K562 (cell line): ENCODE measurements at regions not wholly inside any gene's neighbourhood (a gene's known extent, or its start where the extent isn't known, plus 50 kb on each side); places are given as distances from the start of the nearest gene placed in this dataset.

Experiments
- ATAC-seq: fragments of 200-7000 bp; cut with Tn5 transposase; 3 replicates; pipeline ENCODE4 v1.9.1; 2020; ENCODE audit warnings: moderate library complexity
- BruUV-seq: library from RNA; stranded (reverse); fragments of 400-500 nt; replicated peaks from 2 replicates; lab custom pipeline; 2021; lab: Mats Ljungman, UMichigan
- CTCF ChIA-PET: fragments of 300-600 bp; formaldehyde crosslinking; extraction: SDS; loops from one replicate; lab custom pipeline; 2021; ENCODE audit warnings: low intra/inter-chr PET ratio; lab: Yijun Ruan, JAX
- POLR2A ChIA-PET: fragments of 300-600, 350-650 bp; sonication (Branson Sonifier 250); formaldehyde crosslinking; extraction: SDS; loops from one replicate; lab custom pipeline; 2021; ENCODE audit warnings: antibody characterized with exemption, inconsistent platforms; lab: Yijun Ruan, JAX
- DNase-seq, 4 experiments: peaks; one replicate each; pipeline versions ENCODE4 v3.0.0 to v3.0.0-alpha.2; 2011 to 2018; ENCODE audit warnings: low spot score in 3 of 4, mixed read lengths in 3 of 4; ENCODE audit errors: extremely low read depth in 1 of 4
- FAIRE-seq: peaks from 2 replicates; lab custom pipeline; 2011; peaks lifted over from hg19 to GRCh38; lab: Jason Lieb, UNC
- H2AFZ ChIP-seq: 2 replicates; pipeline ENCODE4 v1.6.0; 2011; ENCODE audit warnings: low read depth, low read length, control low read depth, inconsistent platforms
- H3K27ac ChIP-seq: fragments of 200-600 bp; 3 replicates; pipeline ENCODE4 v1.8.0; 2011; ENCODE audit warnings: low read depth, mild to moderate bottlenecking, control low read depth, inconsistent platforms, low read length, moderate library complexity, mixed read lengths; ENCODE audit errors: extremely low read depth
- H3K27me3 ChIP-seq, 2 experiments: fragments of 300-600 bp in 1 of 2; 2 replicates in 1 of 2; 3 replicates in 1 of 2; pipeline versions ENCODE4 v1.6.0 to v1.8.0; 2011; ENCODE audit warnings: inconsistent platforms in 2 of 2, low read length in 2 of 2, mild to moderate bottlenecking in 1 of 2, mixed read lengths in 1 of 2, moderate library complexity in 1 of 2; ENCODE audit not compliant: control insufficient read depth in 2 of 2, insufficient read depth in 2 of 2
- H3K36me3 ChIP-seq: fragments of 300-600 bp; 3 replicates; pipeline ENCODE4 v1.8.0; 2011; ENCODE audit warnings: mild to moderate bottlenecking, low read length, inconsistent platforms; ENCODE audit not compliant: control insufficient read depth, insufficient read depth
- H3K4me1 ChIP-seq, 2 experiments: fragments of 200-600 bp in 1 of 2; replicated peaks in 1 of 2; 2 replicates in 1 of 2; 3 replicates in 1 of 2; pipeline versions ENCODE4 v1.5.1 to v1.8.0; 2011; ENCODE audit warnings: inconsistent platforms in 2 of 2, low read length in 2 of 2, mild to moderate bottlenecking in 1 of 2, mixed read lengths in 1 of 2, moderate library complexity in 1 of 2; ENCODE audit not compliant: control insufficient read depth in 2 of 2, insufficient read depth in 2 of 2
- H3K4me2 ChIP-seq: 2 replicates; pipeline ENCODE4 v1.6.1; 2011; ENCODE audit warnings: low read length, control low read depth, inconsistent platforms, mixed read lengths; ENCODE audit not compliant: insufficient read depth
- H3K4me3 ChIP-seq: fragments of 200-600 bp; sonication (generic), shearing (Covaris generic); 2 replicates; pipeline ENCODE4 v1.5.1; 2016; ENCODE audit warnings: control low read depth, inconsistent platforms
- H3K79me2 ChIP-seq: fragments of 200-600 bp; 3 replicates; pipeline ENCODE4 v1.8.0; 2011; ENCODE audit warnings: low read length, inconsistent platforms; ENCODE audit not compliant: control insufficient read depth, insufficient read depth
- H3K9ac ChIP-seq, 2 experiments: 2 replicates each; pipeline versions ENCODE4 v1.6.0 to v1.6.1; 2011; ENCODE audit warnings: low read depth in 2 of 2, low read length in 2 of 2, control low read depth in 1 of 2, inconsistent platforms in 1 of 2, mild to moderate bottlenecking in 1 of 2, mixed read lengths in 1 of 2; ENCODE audit not compliant: insufficient read depth in 1 of 2
- H3K9me1 ChIP-seq: one replicate; pipeline ENCODE4 v1.6.0; 2011; ENCODE audit warnings: inconsistent platforms, mild to moderate bottlenecking, low read length, moderate library complexity; ENCODE audit not compliant: control insufficient read depth, insufficient read depth
- H3K9me3 ChIP-seq: replicated peaks from 2 replicates; pipeline ENCODE4 v1.5.1; 2011; ENCODE audit warnings: low read depth, low read length, inconsistent platforms; ENCODE audit not compliant: control insufficient read depth, insufficient read depth
- H4K20me1 ChIP-seq: replicated peaks from 2 replicates; pipeline ENCODE4 v1.6.1; 2011; ENCODE audit warnings: low read length, inconsistent platforms, mixed read lengths; ENCODE audit not compliant: control insufficient read depth, insufficient read depth
- ELK3 ChIP-seq: fragments of 450-650 bp; formaldehyde crosslinking; IDR thresholded peaks from 2 replicates; pipeline ENCODE4 v1.4.0; 2020; ENCODE audit warnings: mild to moderate bottlenecking
- FOS ChIP-seq: IDR thresholded peaks from 3 replicates; pipeline ENCODE4 v1.6.1; 2011; ENCODE audit not compliant: insufficient read length; ENCODE audit errors: extremely low read depth
- HLTF ChIP-seq: fragments of 450-650 bp; IDR thresholded peaks from 2 replicates; pipeline ENCODE4 v1.6.1; 2016
- HNRNPK ChIP-seq: fragments of 200-400 bp; formaldehyde crosslinking; IDR thresholded peaks from one replicate; pipeline ENCODE4 v1.6.1; 2018; ENCODE audit warnings: mild to moderate bottlenecking, low read depth, low read length; ENCODE audit not compliant: poor library complexity, severe bottlenecking
- KLF13 ChIP-seq: fragments of 450-650 bp; IDR thresholded peaks from 2 replicates; pipeline ENCODE4 v1.6.1; 2016; ENCODE audit warnings: missing genetic modification characterization, low read depth, mild to moderate bottlenecking, missing compliant biosample characterization, moderate library complexity, borderline replicate concordance
- MNT ChIP-seq, 2 experiments: fragments of 450-650 bp; conservative IDR thresholded peaks; 2 replicates each; pipeline ENCODE4 v1.6.1; 2017; ENCODE audit warnings: mild to moderate bottlenecking in 2 of 2, moderate library complexity in 2 of 2
- SMAD1 ChIP-seq: fragments of 150-350 bp; IDR thresholded peaks from 2 replicates; pipeline ENCODE4 v1.6.1; 2014; ENCODE audit warnings: low read length, low read depth; ENCODE audit not compliant: partially characterized antibody
- ZEB2 ChIP-seq: fragments of 450-650 bp; IDR thresholded peaks from 2 replicates; pipeline ENCODE4 v1.6.1; 2016
- ZHX1 ChIP-seq: fragments of 150-350 bp; conservative IDR thresholded peaks from 2 replicates; pipeline ENCODE4 v1.6.1; 2014; ENCODE audit warnings: low read length
- ZNF280B ChIP-seq: fragments of 250-450 bp; sonication (Bioruptor Pico); IDR thresholded peaks from 2 replicates; pipeline ENCODE4 v1.5.1; 2021; ENCODE audit warnings: mild to moderate bottlenecking
- ZNF398 ChIP-seq: fragments of 250-450 bp; sonication (Bioruptor Pico); IDR thresholded peaks from 2 replicates; pipeline ENCODE4 v1.8.0; 2021; ENCODE audit warnings: moderate library complexity, mild to moderate bottlenecking, inconsistent platforms
- WGBS: fragments of 100-300 bp; shearing (Covaris generic); methylation state at CpG from one replicate; pipeline ENCODE4 v1.1.6; 2016; ENCODE audit warnings: low coverage, mixed read lengths; ENCODE audit not compliant: insufficient coverage; ENCODE audit errors: missing lambda C conversion rate; 5-methylcytosine and 5-hydroxymethylcytosine counted together
- in situ Hi-C: fragments of 300-500 bp; cut with MboI; formaldehyde crosslinking; loops from 4 replicates; pipeline ENCODE4 v1.15.0; 2018; ENCODE audit warnings: inconsistent platforms, mixed read lengths
- intact Hi-C: fragments of 100-400 bp; cut with micrococcal nuclease; formaldehyde crosslinking; loops from 2 replicates; pipeline ENCODE4 v1.14.2; 2022

GRCh38 chr2:63668000-63668399, 79.2 kb downstream of the MDH1 start:
- CTCF ChIA-PET = no interaction called here
- Histone ChIP-seq H3K4me2 (no peak overlapping the region), H3K9ac (no peak overlapping the region), H3K9me3 (no peaks in the 10 kb centered on the region), H3K27ac (no peak overlapping the region), H3K4me3 (no peak overlapping the region), H2AFZ (no peak overlapping the region), H3K4me1 (no peaks in the 10 kb centered on the region), H3K79me2 (no peaks in the 10 kb centered on the region), H3K36me3 (no peaks in the 10 kb centered on the region), H3K27me3 (peaks cover 0 to 10% of the 10 kb centered on the region in 2 experiments; a peak in 1 of 5 replicates), H3K9me1 (no peaks in the 10 kb centered on the region), H4K20me1 (no peaks in the 10 kb centered on the region)
- POLR2A ChIA-PET = no interaction called here
- in situ Hi-C loops (no loop called here), intact Hi-C loops (no loop called here)
- 0% methylated on average over 1 of the region's 1 CpG for WGBS
- FAIRE-seq (no peak), DNase-seq (no peak), ATAC-seq (no peak)
- TF ChIP-seq KLF13 (tag) = no peak
- TF ChIP-seq ZHX1 = no peak
- TF ChIP-seq HNRNPK = no peak
- TF ChIP-seq FOS = no peak
- no peak for TF ChIP-seq HLTF
- TF ChIP-seq SMAD1 = no peak
- TF ChIP-seq MNT (conservative IDR thresholded peaks at IDR 0.05) = no peak
- no peak for TF ChIP-seq ELK3 (CRISPR knock-in tag)
- TF ChIP-seq ZNF280B (CRISPR knock-in tag) = no peak
- no peak for TF ChIP-seq ZEB2
- TF ChIP-seq ZNF398 = no peak
- no TSS peak for BruUV-seq
